ENCODE measurements at regions not wholly inside any gene's neighbourhood (a gene's known extent, or its start where the extent isn't known, plus 50 kb on each side); places are given as distances from the start of the nearest gene placed in this dataset.
A peak's percentile ranks its signal among the peaks of the same experiment; 100 is the strongest.
"Not testable (repeated sequence)": the region's sequence is repeated elsewhere in the genome, so short reads cannot be mapped to it uniquely, and the experiment has no call there.

DNA sequence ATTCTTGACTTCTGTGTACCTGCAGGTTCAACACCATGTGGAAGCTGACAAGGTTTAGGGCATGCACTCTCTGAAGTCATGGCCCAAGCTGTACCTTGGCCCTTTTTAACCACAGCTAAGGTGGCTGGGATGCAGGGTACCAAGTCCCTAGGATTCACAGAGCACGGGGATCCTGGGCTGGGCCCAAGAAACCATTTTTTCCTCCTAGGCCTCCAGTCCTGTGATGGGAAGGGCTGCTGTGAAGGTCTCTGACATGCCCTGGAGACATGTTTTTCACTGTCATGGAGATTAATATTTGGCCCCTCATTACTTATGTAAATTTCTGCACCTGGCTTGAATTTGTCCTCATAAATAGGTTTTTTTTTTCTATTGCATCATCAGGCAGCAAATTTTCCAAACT is 937.5 kb upstream of the ROBO1 start:
- no peak for DNase-seq

DNA sequence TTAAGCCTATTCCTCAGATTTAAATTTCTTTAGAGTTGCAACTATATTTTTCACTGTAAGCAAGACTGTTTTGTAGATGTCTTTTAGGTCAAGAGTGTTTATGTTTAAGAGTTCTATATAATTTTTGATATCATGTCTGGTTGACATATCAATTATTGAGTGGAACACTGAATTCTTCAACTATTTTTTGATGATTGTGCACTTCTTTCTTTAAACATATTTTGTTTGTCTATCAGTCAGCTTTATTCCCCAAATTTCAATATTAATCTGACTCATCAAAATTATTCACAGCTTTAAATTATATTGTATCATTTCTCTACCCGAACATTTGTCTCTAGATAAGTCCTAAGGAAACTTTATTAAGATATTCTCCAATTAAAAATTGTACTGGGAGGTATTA is 933.6 kb upstream of the ROBO1 start:
- DNase-seq, result no peak

GRCh38 chr3:80697291-80697690 is 929.5 kb upstream of the ROBO1 start:
- no peak for DNase-seq

- no peak for DNase-seq
Observed at GRCh38 chr3:80696280-80696679, 928.5 kb upstream of the ROBO1 start.

- peak in 1 of 2 experiments; percentile 23 for DNase-seq
Observed at GRCh38 chr3:80688814-80689213, 921.0 kb upstream of the ROBO1 start.

DNA sequence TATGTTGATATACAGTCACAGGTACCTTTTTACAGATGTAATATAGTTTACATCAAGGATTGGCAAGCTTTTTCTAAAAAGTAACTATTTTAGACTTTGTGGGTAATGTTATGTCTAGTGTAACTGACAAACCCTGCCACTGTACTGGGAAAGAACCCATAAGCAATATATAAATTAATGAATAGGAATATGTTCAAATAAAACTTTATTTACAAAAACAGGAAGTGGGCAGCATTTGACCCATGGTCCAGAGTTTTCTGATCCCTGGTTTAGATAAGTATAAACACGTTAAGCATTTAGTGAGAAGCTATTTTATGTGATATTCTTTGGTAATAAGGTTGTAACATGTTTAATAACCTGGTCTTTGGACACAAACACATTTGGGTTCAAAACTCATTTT is 915.2 kb upstream of the ROBO1 start:
- DNase-seq, result no peak

DNA sequence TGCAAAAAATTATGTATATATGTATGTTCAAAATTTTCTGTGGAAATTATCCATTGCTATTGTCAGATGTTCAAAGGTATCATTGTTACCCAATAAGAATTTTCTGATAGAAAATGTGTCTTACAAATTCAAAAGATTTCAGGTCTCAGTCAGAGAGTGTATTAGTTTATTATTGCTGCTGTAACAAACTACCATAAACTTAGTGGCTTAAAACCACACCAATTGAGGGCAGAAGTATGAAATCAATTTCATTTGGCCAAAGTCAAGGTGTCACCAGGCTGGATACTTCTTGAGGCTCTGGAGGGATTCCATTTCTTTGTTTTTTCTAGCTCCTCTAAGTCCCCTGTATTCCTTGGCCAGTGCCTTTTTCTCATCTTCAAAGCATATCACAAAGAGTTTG is 914.4 kb upstream of the ROBO1 start:
- DNase-seq, result no peak

DNA sequence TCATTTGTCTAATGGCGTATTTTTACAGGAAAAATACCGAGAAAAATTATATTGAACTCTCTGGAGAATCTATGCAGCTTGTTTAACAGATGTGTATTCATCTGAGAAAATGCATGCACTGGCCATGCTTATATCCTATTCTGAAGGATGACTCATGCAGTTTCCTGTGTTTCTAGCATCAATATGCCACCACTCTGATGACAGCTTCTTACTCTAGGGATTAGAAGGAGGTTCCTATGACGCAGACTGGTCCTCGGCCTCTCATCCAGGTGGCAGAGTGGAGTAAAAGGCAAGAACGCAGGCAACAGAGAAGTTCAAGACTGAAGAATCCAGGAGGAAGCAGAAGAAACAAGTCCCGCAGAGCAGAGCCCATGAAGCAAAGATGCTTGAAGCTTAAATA is 910.0 kb upstream of the ROBO1 start:
- DNase-seq, result no peak

GRCh38 chr3:80676866-80677265 is 909.1 kb upstream of the ROBO1 start:
- DNase-seq, result no peak

DNA sequence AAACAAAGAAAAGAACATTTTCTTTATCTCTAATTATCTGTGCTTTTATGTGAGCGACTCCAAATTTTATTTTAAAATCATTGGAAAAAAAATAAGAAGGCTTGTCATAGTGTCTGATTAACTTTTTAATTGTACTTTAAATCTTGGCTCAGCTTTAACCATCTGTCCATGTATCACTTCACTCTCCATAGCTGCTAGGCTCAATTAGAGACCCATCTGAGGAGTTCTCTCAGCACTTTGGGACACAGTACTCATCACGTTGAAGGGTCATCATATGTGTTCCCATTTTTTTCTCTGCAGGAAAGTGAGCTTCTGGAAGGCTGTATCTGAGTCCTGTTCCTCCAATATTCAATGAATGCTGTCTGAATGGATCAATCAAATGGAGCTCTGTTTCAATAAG is 908.5 kb upstream of the ROBO1 start:
- no peak for DNase-seq

DNA sequence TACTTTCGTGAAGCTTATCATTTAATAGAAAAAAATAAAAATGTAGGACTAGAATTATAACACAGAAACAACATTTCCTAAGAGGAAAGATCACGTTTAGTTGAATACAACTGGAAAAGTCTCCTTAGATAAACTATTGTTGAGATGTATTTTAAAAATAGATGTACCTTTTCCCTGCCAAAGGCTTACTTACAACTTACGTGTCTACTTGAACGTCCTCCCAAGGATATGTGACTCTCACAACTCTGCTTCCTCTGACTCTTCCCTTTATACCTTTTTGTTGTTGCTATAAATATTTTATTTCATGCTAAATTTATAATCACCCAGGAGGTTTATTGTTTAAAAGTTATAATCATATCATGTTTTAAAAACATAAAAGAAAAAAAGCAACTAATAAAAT is 908.0 kb upstream of the ROBO1 start:
- no peak for DNase-seq

GRCh38 chr3:80668600-80669294 is 900.9 kb upstream of the ROBO1 start:
- DNase-seq, result no peak

DNA sequence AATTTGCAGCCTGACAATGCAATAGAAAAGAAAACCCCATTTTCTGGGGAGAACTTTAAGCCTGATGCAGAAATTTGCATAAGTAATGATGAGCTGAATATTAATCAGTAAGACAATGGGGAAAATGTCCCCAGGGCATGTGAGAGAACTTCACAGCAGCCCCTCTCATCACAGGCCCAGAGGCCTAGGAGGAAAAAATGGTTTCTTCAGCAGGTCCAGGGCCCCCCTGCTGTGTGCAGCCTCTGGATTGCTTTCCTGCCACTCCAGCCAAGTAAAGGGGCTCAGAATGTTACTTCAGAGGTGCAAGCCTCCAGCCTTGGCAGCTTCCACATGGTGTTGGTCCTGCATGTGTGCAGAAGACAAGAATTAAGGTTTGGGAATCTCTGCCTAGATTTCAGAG is 900.3 kb upstream of the ROBO1 start:
- no peak for DNase-seq

GRCh38 chr3:80663426-80663825 is 895.6 kb upstream of the ROBO1 start:
- no peak for DNase-seq

DNA sequence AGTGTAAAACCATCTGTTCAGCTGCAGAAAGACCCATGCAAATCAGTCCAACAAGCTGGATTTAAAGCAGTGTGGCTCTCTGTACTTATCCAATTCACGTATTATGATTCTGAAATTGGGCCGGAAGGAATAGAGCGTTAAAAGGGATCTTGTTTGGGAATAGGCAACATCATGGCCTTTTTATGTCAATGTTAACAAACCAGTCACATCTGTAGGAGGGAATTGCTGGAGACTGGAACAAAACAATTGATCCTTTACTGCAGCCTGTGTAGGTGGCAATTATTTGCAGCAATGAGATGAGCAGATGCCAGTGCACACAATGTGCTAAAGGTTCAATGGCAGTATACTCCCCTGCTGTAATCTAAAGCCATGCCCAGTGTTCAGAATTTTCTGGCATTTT is 887.4 kb upstream of the ROBO1 start:
- no peak for DNase-seq

- no peak for DNase-seq
Observed at GRCh38 chr3:80649170-80649569, 881.4 kb upstream of the ROBO1 start.

- DNase-seq, result no peak
Observed at GRCh38 chr3:80643421-80643820, 875.6 kb upstream of the ROBO1 start.

DNA sequence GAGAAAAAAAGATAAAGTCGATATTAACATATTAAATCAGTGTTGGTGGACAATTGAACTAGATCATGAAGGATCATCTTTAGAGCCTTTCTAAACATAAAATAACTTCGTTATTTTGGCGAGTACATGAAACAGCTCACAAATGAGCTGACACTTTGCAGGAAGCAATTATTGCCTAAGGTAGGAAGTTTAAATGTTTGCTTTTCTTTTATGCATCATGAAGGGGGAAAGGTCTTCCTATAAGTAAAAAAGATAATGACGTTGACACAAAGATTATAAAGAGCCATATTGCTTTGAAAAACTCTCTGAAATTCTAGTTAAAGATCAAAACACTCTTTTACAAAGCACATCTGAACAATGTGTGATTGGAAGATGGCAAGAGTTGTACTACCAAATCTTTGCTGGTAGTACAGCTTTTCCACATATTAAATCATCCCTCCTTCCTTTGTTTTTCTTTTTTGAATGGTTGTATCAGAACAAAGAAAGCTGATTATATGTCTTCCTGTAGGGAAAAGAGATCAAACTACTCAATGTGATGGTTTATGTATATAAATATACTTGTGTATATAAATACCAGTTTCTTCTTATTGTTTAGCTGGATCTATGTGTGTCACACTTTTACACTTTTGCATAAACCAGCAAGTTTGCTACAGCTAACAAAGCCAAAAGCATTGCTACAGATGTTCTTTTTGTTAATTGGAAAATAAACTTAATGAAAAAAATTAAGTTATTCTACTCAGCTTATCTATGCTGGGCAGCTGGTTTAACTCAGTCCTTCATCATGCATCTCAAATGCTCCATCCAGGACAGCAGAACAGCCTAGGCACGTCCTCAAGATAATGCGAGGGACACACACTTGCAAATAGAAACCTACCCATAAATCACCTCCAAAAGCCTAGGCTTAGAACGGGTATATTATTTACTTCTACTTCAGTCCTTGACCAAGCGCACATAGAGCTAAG is 850.8 kb upstream of the ROBO1 start:
- DNase-seq, result no peak

DNA sequence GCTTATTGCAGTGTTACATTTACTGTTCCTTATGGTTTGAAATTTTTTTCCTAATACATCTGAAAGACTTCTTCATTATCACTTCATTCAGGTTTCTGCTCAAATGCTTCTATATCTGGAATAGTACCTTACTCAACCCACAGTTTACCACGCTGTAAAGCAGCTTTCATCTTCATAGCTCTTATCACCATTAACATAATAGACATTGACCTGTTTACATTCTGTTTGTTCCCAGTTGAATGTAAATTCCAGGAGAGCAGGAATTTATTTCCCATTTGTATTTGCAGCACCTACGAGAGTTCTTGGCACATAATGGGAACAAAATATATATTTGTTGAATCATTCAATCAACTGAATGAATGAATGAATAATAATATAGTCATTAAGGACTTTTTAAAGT is 844.6 kb upstream of the ROBO1 start:
- no peak for DNase-seq

DNA sequence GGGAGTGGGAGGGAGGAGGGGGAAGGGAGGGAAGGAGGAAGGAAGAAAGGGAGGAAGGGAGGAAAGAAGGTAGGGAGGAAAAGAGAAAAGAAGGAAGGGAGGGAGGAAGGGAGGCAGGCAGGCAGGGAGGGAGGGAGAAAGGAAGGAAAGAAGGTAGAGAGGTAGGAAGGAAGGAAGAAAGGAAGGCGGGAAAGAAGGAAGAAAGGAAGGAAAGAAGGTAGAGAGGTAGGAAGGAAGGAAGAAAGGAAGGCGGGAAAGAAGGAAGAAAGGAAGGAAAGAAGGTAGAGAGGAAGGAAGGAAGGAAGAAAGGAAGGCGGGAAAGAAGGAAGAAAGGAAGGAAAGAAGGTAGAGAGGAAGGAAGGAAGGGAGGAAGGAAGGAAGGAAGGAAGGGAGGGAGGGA is 840.3 kb upstream of the ROBO1 start:
- DNase-seq, result not testable (repeated sequence)

DNA sequence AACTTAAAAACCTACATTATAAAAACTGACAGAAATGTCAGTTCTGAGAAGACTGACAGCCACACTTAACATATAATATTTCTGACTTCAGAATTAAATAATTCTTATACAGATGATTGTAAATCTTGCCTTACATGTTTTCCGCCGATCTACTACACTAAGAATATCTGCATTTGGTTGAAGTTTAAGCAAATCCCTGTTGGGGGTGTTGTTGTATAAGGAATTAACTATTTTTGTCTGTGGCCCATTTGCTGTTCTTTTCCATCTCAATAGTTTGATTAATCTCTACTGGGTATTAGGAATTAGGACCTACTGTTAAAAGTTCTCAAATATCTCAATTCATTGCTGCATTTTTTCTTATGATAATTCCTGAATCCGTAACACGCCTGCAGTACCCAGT is 838.3 kb upstream of the ROBO1 start:
- no peak for DNase-seq

- no peak for DNase-seq
Observed at GRCh38 chr3:80601479-80601878, 833.7 kb upstream of the ROBO1 start.

- no peak for DNase-seq
Observed at GRCh38 chr3:80592792-80593191, 825.0 kb upstream of the ROBO1 start.

- no peak for DNase-seq
Observed at GRCh38 chr3:80586338-80586737, 818.5 kb upstream of the ROBO1 start.
